ENCODE measurements at regions not wholly inside any gene's neighbourhood (a gene's known extent, or its start where the extent isn't known, plus 50 kb on each side); places are given as distances from the start of the nearest gene placed in this dataset.

DNA sequence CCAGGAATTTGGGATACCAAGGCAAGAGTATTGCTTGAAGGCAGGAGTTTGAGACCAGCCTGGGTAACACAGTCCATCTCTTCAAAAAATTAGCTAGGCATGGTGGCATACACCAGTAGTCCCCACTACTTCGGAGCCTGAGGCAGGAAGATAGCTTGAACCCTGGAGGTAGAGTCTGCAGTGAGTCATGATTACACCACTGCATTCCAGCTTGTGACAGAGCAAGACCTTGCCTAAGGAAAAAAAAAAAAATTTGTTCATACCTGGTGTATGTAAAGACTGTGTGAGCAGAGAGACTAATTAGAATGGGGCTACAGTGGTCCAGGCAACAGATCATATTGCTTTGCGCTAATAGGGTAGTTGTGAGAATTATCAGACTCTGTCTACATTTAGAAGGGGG, 778.3 kb upstream of the PCDH20 start:
- TF ChIP-seq, protein P1, sequence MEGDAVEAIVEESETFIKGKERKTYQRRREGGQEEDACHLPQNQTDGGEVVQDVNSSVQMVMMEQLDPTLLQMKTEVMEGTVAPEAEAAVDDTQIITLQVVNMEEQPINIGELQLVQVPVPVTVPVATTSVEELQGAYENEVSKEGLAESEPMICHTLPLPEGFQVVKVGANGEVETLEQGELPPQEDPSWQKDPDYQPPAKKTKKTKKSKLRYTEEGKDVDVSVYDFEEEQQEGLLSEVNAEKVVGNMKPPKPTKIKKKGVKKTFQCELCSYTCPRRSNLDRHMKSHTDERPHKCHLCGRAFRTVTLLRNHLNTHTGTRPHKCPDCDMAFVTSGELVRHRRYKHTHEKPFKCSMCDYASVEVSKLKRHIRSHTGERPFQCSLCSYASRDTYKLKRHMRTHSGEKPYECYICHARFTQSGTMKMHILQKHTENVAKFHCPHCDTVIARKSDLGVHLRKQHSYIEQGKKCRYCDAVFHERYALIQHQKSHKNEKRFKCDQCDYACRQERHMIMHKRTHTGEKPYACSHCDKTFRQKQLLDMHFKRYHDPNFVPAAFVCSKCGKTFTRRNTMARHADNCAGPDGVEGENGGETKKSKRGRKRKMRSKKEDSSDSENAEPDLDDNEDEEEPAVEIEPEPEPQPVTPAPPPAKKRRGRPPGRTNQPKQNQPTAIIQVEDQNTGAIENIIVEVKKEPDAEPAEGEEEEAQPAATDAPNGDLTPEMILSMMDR (IDR thresholded peaks at IDR 0.05; ENCODE audit: insufficient read depth, missing control alignments): no peak
- FAIRE-seq: no peak
- DNase-seq (ENCODE audit: insufficient read length, low spot score): no peak

DNA sequence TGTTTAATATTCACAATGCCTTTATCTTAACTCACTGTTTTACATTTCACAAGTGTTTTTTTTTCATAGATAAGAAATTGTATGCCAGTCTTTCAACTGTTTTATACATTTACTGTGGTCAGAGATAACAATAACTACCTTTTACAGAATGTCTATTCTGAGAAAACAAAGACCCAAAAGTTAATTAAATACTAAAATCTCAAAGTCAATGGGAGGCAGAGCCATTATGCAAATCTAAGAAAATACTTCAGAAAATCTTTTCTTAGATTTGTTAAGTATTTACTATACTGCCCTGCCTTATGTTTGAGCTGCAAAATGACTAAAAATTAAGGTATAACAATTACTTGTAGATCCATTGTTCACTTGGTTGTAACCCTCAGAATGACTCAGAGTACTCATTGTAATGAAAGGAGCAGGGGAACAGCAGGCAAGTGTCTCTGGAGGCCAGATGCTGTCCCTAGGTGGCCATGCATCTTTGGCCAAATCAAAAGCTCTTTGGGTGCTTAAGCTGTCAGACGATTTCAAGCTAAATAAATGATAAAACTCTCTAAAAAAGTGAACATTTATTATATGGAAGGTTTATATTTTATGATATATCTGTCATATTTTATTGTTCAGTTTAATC, 770.1 kb upstream of the PCDH20 start:
- DNase-seq (ENCODE audit: insufficient read length, low spot score) (no peak), FAIRE-seq (no peak)
- TF ChIP-seq, protein P1 (IDR thresholded peaks at IDR 0.05; ENCODE audit: insufficient read depth, missing control alignments): no peak

DNA sequence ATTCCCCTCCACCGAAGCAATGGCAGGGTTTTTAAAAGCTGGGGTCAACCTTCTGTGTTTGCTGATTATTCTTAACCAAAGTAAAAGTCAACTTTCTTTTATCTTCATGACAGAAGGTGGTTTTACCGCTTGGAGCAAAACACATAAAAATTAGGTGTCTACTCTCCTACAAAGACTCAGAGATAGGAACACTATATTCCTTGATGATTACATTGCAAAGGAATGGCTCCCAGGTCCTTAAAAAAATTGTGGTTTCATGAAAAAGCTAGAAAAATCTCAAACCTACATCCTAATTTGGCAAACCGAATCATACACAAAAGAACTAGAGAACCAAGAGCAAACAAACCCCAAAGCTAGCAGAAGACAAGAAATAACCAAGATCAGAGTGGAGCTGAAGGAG, 760.4 kb upstream of the PCDH20 start:
- DNase-seq (ENCODE audit: insufficient read length, low spot score) (no peak), FAIRE-seq (no peak)
- TF ChIP-seq, protein P1 (IDR thresholded peaks at IDR 0.05; ENCODE audit: insufficient read depth, missing control alignments): no peak

DNA sequence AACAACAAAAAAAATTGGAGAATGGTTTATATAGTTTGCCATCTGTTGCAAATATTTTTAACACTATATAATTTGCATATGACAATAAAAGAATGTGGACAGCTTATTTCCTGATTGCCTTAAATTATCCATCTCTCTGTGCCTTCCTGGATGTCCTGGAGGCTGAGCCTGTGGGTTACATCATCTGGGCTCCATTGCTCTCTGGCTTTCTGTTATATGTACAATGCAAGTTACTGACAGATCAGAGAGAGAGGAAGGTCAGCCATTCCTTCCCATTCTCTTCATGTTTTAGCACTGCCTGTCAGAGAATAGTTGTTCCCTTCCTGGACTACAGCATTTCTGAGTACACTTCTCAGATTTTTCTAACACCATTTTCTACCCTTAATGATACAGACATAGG, 758.3 kb upstream of the PCDH20 start:
- TF ChIP-seq, protein P1 (IDR thresholded peaks at IDR 0.05; ENCODE audit: insufficient read depth, missing control alignments): no peak
- no peak for DNase-seq (ENCODE audit: insufficient read length, low spot score)
- no peak for FAIRE-seq

DNA sequence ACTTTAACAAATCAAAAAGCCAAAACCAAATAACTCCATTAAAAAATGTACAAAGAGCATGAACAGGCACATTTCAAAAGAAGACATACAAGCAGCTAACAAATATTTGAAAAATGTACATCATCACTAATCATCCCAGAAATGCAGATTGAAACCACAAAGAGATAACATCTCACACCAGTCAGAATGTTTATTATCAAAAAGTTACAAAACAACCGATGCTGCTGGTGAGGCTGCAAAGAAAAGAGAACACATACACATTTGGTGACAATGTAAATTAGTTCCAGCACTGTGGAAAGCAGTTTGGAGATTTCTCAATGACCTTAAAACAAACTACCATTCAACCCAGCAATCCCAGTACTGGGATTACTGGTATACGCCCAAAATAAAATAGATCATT, 756.0 kb upstream of the PCDH20 start:
- TF ChIP-seq, protein P1 (IDR thresholded peaks at IDR 0.05; ENCODE audit: insufficient read depth, missing control alignments): no peak
- FAIRE-seq (no peak), DNase-seq (ENCODE audit: insufficient read length, low spot score) (no peak)

DNA sequence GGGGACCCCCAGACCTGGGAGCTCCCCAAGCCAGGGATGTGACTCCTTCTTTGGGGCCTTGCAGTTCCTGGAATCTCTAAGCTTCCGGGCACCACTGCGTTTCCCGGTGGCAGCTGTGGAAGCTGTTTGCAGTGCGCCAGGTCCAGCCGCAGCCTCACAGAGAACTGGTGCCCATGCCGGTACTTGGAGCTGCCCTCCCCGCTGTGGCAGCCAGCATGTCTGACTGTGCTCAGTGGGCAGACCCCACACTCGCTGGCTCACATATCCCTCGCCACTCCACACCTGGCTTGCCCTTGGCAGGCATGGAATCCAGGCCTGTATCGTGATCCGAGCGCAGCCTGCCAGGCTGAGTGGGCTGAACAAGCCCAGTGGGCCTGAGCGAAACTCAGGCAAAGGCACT, 753.2 kb upstream of the PCDH20 start:
- TF ChIP-seq, protein P1 (IDR thresholded peaks at IDR 0.05; ENCODE audit: insufficient read depth, missing control alignments): no peak
- FAIRE-seq (no peak), DNase-seq (ENCODE audit: insufficient read length, low spot score) (no peak)

DNA sequence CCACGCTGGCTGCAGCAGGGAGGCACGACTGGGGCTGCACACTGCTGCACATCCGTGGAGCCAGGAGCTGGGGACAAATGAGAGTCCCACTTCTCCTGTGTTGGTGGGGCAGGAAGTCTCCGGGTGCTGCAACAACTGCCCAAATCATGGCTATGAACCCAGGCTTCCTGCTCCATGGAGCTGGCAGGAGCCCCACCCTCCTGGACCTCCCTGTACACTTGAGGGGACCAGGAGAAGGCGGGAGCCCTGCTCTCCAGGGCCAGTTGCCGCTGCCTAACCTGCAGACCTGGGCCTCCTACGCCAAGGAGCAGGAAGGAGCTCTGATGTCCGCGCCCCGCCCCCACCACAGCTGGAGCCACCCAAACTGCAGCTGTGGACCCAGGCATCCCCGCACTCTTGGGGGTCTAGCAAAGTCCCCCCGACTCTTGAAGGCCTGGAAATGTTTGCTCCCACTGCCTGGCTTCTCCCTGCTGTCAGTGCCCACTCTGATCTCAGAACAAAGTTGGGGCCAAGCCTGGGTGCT, 752.1 kb upstream of the PCDH20 start:
- no peak for FAIRE-seq
- no peak for DNase-seq (ENCODE audit: insufficient read length, low spot score)
- TF ChIP-seq, protein P1 (IDR thresholded peaks at IDR 0.05; ENCODE audit: insufficient read depth, missing control alignments): no peak
